K562 (cell line): ENCODE measurements at regions not wholly inside any gene's neighbourhood (a gene's known extent, or its start where the extent isn't known, plus 50 kb on each side); places are given as distances from the start of the nearest gene placed in this dataset.
A peak's percentile ranks its signal among the peaks of the same experiment; 100 is the strongest.

ENCODE experiments used
- BHLHE40 ChIP-seq: IDR thresholded peaks from 2 replicates; pipeline ENCODE4 v1.6.1; 2011; ENCODE audit warnings: low read length, improper control_type of control experiment
- DPF2 ChIP-seq: fragments of 450-650 bp; IDR thresholded peaks from 2 replicates; pipeline ENCODE4 v1.6.1; 2016
- GTF2F1 ChIP-seq: IDR thresholded peaks from 2 replicates; pipeline ENCODE4 v1.6.1; 2011; ENCODE audit warnings: low read depth, low read length, improper control_type of control experiment
- HOMEZ ChIP-seq: fragments of 250-450 bp; sonication (Bioruptor Pico); IDR thresholded peaks from 2 replicates; pipeline ENCODE4 v1.4.0; 2020; ENCODE audit warnings: mild to moderate bottlenecking, moderate library complexity
- NFRKB ChIP-seq: fragments of 450-650 bp; IDR thresholded peaks from 2 replicates; pipeline ENCODE4 v1.6.1; 2016; ENCODE audit warnings: low read depth
- POLR2AphosphoS5 ChIP-seq: IDR thresholded peaks from 2 replicates; pipeline ENCODE4 v1.6.1; 2011; ENCODE audit warnings: mild to moderate bottlenecking, low read depth, low read length, moderate library complexity; ENCODE audit not compliant: control insufficient read depth, insufficient read depth
- SRSF3 ChIP-seq: fragments of 200-400 bp; formaldehyde crosslinking; IDR thresholded peaks from 2 replicates; pipeline ENCODE4 v1.6.1; 2016; ENCODE audit warnings: mild to moderate bottlenecking, low read length, moderate library complexity; ENCODE audit not compliant: insufficient read depth
- TRIM28 ChIP-seq: fragments of 450-650 bp; IDR thresholded peaks from 2 replicates; pipeline ENCODE4 v1.6.1; 2017
- ZBTB2 ChIP-seq: fragments of 450-650 bp; IDR thresholded peaks from 2 replicates; pipeline ENCODE4 v1.6.1; 2016; ENCODE audit warnings: antibody characterized with exemption
- ZBTB40 ChIP-seq, 2 experiments: fragments of 450-650 bp in 1 of 2; sonication (generic) in 1 of 2; formaldehyde crosslinking in 1 of 2; IDR thresholded peaks; 2 replicates each; pipeline versions ENCODE4 v1.7.1 to v1.9.0; 2016 to 2022; ENCODE audit warnings: inconsistent platforms in 1 of 2, mild to moderate bottlenecking in 1 of 2, missing genetic modification reagents in 1 of 2
- ZFPM2 ChIP-seq: fragments of 250-450 bp; sonication (Bioruptor Pico); IDR thresholded peaks from 2 replicates; pipeline ENCODE4 v1.5.1; 2022; ENCODE audit warnings: mild to moderate bottlenecking
- ZNF165 ChIP-seq: fragments of 250-450 bp; sonication (Bioruptor Pico); IDR thresholded peaks from 2 replicates; pipeline ENCODE4 v1.4.0; 2020; ENCODE audit warnings: borderline replicate concordance
- ZNF740 ChIP-seq, 3 experiments: fragments of 200-800 bp in 1 of 3; sonication (Bioruptor generic) in 1 of 3; sonication (generic) in 1 of 3; formaldehyde crosslinking in 1 of 3; IDR thresholded peaks; 2 replicates each; pipeline versions ENCODE4 v1.6.1 to v1.8.0; 2016 to 2022; ENCODE audit warnings: mild to moderate bottlenecking in 2 of 3, missing compliant biosample characterization in 2 of 3, missing genetic modification characterization in 2 of 3, missing genetic modification reagents in 1 of 3

GRCh38 chr9:97237951-97238889 lies 69.2 kb upstream of the CCDC180 start (continued):
- TF ChIP-seq HOMEZ (no peak), SRSF3 (no peak), GTF2F1 (no peak), ZNF740 (CRISPR knock-in tag; IDR thresholded peaks at IDR 0.05) (no peak; the same call in 1 of the 2 replicates), ZNF740 (tag; IDR thresholded peaks at IDR 0.05) (no peak), ZBTB40 (IDR thresholded peaks at IDR 0.05) (peak; percentile 76), ZBTB40 (CRISPR knock-in tag; IDR thresholded peaks at IDR 0.05) (no peak), ZBTB2 (no peak; the same call in 1 of the 2 replicates), DPF2 (no peak), NFRKB (peak; percentile 96), POLR2AphosphoS5 (peak; percentile 67), TRIM28 (peak; percentile 35; the same call in 1 of the 2 replicates), ZNF165 (no peak), BHLHE40 (no peak; the same call in 1 of the 2 replicates), ZFPM2 (no peak)
